Liver (tissue), 7 donors: ENCODE measurements at regions not wholly inside any gene's neighbourhood (a gene's known extent, or its start where the extent isn't known, plus 50 kb on each side); places are given as distances from the start of the nearest gene placed in this dataset.
"Not testable (repeated sequence)": the region's sequence is repeated elsewhere in the genome, so short reads cannot be mapped to it uniquely, and the experiment has no call there.

Experiments
- DNase-seq: peaks from one replicate; pipeline ENCODE4 v3.0.0-alpha.2; 2017; ENCODE audit warnings: low spot score
- H3K27ac ChIP-seq, 2 donors: one replicate each; pipeline ENCODE4 v1.7.0; 2013; ENCODE audit warnings: inconsistent platforms in 2 of 2, low read length in 2 of 2, control low read depth in 1 of 2, low read depth in 1 of 2, mild to moderate bottlenecking in 1 of 2
- H3K27me3 ChIP-seq, 4 donors: one replicate each; pipeline versions ENCODE4 v1.6.1 to v1.7.0; 2013; ENCODE audit warnings: low read length in 3 of 4, inconsistent platforms in 1 of 4, mild to moderate bottlenecking in 1 of 4, moderate library complexity in 1 of 4; ENCODE audit not compliant: control insufficient read depth in 4 of 4, insufficient read depth in 4 of 4
- H3K36me3 ChIP-seq, 4 donors: one replicate each; pipeline versions ENCODE4 v1.6.1 to v1.7.0; 2013; ENCODE audit warnings: low read length in 3 of 4, mild to moderate bottlenecking in 3 of 4, low read depth in 1 of 4, moderate library complexity in 1 of 4; ENCODE audit not compliant: control insufficient read depth in 4 of 4, insufficient read depth in 3 of 4
- H3K4me1 ChIP-seq, 4 donors: one replicate each; pipeline versions ENCODE4 v1.6.1 to v1.7.0; 2013; ENCODE audit warnings: low read length in 3 of 4, mild to moderate bottlenecking in 3 of 4, moderate library complexity in 1 of 4; ENCODE audit not compliant: control insufficient read depth in 4 of 4, insufficient read depth in 4 of 4
- H3K4me3 ChIP-seq, 3 donors: one replicate each; pipeline versions ENCODE4 v1.6.1 to v1.7.0; 2013; ENCODE audit warnings: low read length in 3 of 3, control low read depth in 1 of 3, low read depth in 1 of 3, mild to moderate bottlenecking in 1 of 3
- H3K9ac ChIP-seq, 2 donors: one replicate each; pipeline ENCODE4 v1.7.0; 2013; ENCODE audit warnings: low read length in 2 of 2, mild to moderate bottlenecking in 2 of 2, moderate library complexity in 2 of 2, control low read depth in 1 of 2, low read depth in 1 of 2
- H3K9me3 ChIP-seq, 4 donors: one replicate each; pipeline versions ENCODE4 v1.6.1 to v1.7.0; 2013; ENCODE audit warnings: low read length in 3 of 4; ENCODE audit not compliant: control insufficient read depth in 4 of 4
- RXRA ChIP-seq, 2 donors: IDR thresholded peaks; 2 replicates each; pipeline ENCODE4 v1.6.1; 2017 to 2018; ENCODE audit warnings: antibody characterized with exemption in 2 of 2, mild to moderate bottlenecking in 1 of 2
- TAF1 ChIP-seq: conservative IDR thresholded peaks from 2 replicates; pipeline ENCODE4 v1.6.1; 2016; ENCODE audit warnings: antibody characterized with exemption, mild to moderate bottlenecking
- YY1 ChIP-seq: IDR thresholded peaks from 2 replicates; pipeline ENCODE4 v1.6.1; 2016; ENCODE audit warnings: antibody characterized with exemption, mild to moderate bottlenecking
- WGBS: extraction: QIAGEN DNeasy Blood & Tissue Kit; methylation state at CpG from one replicate; pipeline ENCODE4 v1.1.7; 2013; 5-methylcytosine and 5-hydroxymethylcytosine counted together
- TF ChIP-seq, protein P1 (sequence below): IDR thresholded peaks from 2 replicates; pipeline ENCODE4 v1.6.1; 2016; ENCODE audit warnings: antibody characterized with exemption, mild to moderate bottlenecking
- donor health status: healthy.
- donor health status: healthy.
- donor health status: healthy.
- donor health status: healthy.

DNA sequence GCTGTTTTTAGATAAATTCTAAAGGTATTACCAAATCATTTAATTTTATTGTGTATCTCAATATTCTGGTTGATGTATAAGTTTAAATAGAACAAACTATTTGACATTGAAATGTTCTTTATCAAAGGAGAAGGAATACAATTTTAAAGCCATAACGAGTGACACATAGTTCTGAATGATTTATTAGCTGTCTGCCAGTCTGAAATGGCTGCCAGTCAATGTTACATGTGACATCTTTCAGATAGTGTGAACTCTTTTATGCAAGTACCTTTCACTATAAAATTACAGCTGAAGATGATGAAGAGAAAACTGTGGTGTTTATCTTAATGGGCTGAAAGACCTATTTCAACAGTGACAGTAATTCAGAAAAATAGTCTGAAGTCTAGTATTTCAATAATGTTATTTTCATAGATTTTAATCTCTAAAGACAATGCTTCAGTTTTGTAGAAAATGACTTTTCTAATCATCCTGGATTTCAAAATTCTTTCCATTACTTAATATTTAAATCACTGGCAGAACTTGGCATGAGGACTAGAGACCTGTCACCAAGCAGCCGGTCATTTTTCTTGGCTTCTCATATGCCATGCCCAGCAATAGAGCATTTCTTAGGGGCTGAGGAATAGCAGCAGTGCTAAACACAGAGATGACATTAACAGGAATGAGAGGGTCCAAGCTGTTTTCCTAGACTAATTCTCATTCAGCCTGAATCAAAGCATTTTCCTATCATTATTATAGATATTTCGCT lies 178.5 kb upstream of the C1QTNF3 start:
- H3K27me3 ChIP-seq, DNase-seq, H3K9ac ChIP-seq, H3K4me3 ChIP-seq, H3K36me3 ChIP-seq, H3K27ac ChIP-seq, H3K4me1 ChIP-seq, H3K9me3 ChIP-seq: not testable (repeated sequence)
- WGBS: 69% methylated on average over 3 of the region's 3 CpGs

- not testable (repeated sequence) for H3K4me3 ChIP-seq, H3K9ac ChIP-seq, H3K36me3 ChIP-seq, H3K4me1 ChIP-seq, H3K27me3 ChIP-seq, H3K27ac ChIP-seq, DNase-seq, H3K9me3 ChIP-seq
- 95% methylated on average over 1 of the region's 3 CpGs for WGBS
Measured at GRCh38 chr5:34223158-34223557, 180.1 kb upstream of the C1QTNF3 start.

DNA sequence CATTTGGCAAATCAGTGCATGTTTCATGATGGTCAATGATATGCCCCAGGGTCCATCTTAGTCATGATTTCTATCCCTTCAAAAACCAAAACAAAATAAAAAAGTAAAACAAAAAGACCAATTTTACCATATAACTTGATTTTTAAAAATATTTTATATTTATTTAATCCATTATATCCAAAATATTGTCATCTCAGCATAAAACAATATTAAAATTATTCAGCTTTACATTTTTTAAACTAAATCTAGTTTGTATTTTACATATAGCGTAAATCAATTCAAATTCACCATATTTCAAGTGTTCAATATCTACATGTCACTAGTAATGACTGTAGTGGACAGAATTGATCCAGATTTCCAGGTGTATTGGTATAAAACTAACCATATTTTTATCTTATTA lies 187.4 kb upstream of the C1QTNF3 start:
- not testable (repeated sequence) for H3K27ac ChIP-seq, H3K4me3 ChIP-seq, H3K4me1 ChIP-seq, H3K9ac ChIP-seq, H3K36me3 ChIP-seq, DNase-seq, H3K27me3 ChIP-seq, H3K9me3 ChIP-seq
- WGBS: 94% methylated on average over 1 of the region's 1 CpG

DNA sequence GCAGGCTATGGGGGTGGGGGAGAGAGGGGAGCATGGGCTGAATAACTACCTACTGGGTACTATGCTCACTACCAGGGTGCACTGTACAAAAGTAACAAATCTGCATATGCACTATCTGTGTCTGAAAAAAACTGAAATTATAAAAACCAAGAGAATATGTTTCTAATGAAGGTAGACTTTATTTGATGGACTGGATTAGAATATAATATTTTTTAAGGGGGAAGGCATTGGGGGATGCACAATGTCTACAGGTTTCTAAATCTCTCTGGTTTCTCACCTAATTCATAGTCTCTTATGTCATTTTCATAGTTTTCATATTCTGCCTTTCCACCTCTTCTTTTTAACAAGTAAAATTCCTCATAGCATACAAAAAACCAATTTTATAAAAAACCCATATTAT lies 200.8 kb upstream of the C1QTNF3 start:
- H3K27ac ChIP-seq: peak overlapping the region; percentile 41 to 59
- not testable (repeated sequence) for H3K36me3 ChIP-seq, H3K4me3 ChIP-seq

DNA sequence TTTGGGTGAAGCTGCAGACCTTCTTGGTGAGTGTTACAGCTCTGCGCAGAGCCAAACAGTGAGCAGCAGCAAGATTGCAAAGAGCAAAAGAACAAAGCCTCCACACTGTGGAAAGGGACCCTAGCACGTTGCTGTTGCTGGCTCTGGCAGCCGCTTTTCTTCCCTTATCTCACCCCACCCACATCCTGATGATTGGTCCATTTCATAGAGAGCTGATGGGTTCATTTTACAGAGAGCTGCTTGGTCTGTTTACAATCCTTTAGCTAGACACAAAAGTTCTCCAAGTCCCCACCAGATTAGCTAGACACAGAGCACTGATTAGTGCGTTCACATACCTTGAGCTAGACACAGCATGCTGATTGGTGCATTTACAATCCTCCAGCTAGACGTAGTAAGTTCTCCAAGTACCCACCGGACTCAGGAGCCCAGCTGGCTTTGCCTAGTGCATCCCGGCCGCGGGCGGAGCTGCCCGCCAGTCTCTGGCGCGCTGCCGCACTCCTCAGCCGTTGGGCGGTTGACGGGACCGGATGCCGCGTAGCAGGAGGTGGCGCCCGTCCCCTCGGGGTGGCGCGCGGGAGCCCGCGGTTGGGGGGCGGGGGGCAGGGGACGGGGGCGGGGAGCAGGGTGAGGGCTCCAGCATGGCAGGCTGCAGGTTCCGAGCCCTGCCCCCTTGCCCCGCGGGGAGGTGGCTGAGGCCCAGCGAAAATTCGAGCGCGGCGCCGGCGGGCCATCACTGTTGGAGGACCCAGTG lies 201.4 kb upstream of the C1QTNF3 start:
- peak in 1 of 2 donors; percentile 9 for TF ChIP-seq RXRA (IDR thresholded peaks at IDR 0.05)
- TF ChIP-seq, protein P1, sequence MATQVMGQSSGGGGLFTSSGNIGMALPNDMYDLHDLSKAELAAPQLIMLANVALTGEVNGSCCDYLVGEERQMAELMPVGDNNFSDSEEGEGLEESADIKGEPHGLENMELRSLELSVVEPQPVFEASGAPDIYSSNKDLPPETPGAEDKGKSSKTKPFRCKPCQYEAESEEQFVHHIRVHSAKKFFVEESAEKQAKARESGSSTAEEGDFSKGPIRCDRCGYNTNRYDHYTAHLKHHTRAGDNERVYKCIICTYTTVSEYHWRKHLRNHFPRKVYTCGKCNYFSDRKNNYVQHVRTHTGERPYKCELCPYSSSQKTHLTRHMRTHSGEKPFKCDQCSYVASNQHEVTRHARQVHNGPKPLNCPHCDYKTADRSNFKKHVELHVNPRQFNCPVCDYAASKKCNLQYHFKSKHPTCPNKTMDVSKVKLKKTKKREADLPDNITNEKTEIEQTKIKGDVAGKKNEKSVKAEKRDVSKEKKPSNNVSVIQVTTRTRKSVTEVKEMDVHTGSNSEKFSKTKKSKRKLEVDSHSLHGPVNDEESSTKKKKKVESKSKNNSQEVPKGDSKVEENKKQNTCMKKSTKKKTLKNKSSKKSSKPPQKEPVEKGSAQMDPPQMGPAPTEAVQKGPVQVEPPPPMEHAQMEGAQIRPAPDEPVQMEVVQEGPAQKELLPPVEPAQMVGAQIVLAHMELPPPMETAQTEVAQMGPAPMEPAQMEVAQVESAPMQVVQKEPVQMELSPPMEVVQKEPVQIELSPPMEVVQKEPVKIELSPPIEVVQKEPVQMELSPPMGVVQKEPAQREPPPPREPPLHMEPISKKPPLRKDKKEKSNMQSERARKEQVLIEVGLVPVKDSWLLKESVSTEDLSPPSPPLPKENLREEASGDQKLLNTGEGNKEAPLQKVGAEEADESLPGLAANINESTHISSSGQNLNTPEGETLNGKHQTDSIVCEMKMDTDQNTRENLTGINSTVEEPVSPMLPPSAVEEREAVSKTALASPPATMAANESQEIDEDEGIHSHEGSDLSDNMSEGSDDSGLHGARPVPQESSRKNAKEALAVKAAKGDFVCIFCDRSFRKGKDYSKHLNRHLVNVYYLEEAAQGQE: peak; percentile 38
- peak; percentile 26 for TF ChIP-seq TAF1
- peak; percentile 43 for TF ChIP-seq YY1
- Histone ChIP-seq H3K27ac (peak overlapping the region; percentile 59 to 65), H3K4me3 (peak overlapping the region in 1 of 3 donors; percentile 39)
- not testable (repeated sequence) for H3K9me3 ChIP-seq, H3K9ac ChIP-seq, H3K27me3 ChIP-seq, H3K4me1 ChIP-seq, H3K36me3 ChIP-seq
- 0% methylated on average over 24 of the region's 41 CpGs for WGBS
- DNase-seq: peak; percentile 35

More for the DNA sequence above, 200.8 kb upstream of the C1QTNF3 start:
- not testable (repeated sequence) for H3K4me1 ChIP-seq, H3K9ac ChIP-seq, DNase-seq, H3K9me3 ChIP-seq, H3K27me3 ChIP-seq

- not testable (repeated sequence) for H3K27me3 ChIP-seq, H3K36me3 ChIP-seq, H3K4me1 ChIP-seq, DNase-seq, H3K9ac ChIP-seq, H3K9me3 ChIP-seq
- 1% methylated on average over 15 of the region's 31 CpGs for WGBS
- Histone ChIP-seq H3K4me3 (peak overlapping the region in 1 of 3 donors; percentile 39), H3K27ac (peak overlapping the region; percentile 54 to 65)
Measured at GRCh38 chr5:34245032-34245394, 202.0 kb upstream of the C1QTNF3 start.
